ENCODE measurements at regions not wholly inside any gene's neighbourhood (a gene's known extent, or its start where the extent isn't known, plus 50 kb on each side); places are given as distances from the start of the nearest gene placed in this dataset.
"Not testable (repeated sequence)": the region's sequence is repeated elsewhere in the genome, so short reads cannot be mapped to it uniquely, and the experiment has no call there.

DNA sequence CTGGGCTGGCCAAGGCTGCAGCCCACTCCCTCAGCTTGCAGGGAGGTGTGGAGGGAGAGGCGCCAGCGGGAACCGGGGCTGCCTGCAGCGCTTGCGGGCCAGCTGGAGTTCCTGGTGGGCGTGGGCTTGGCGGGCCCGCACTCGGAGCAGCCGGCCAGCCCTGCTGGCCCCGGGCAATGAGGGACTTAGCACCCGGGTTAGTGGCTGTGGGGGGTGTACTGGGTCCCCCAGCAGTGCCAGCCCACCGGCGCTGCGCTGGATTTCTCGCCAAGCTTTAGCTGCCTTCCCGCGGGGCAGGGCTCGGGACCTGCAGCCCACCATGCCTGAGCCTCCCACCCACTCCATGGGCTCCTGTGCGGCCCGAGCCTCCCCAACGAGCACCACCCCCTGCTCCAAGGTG, 164.2 kb upstream of the NPY2R start:
- not testable (repeated sequence) for TF ChIP-seq EZH2 (IDR thresholded peaks at IDR 0.05; ENCODE audit: borderline replicate concordance, low read length)
- TF ChIP-seq, protein P1, sequence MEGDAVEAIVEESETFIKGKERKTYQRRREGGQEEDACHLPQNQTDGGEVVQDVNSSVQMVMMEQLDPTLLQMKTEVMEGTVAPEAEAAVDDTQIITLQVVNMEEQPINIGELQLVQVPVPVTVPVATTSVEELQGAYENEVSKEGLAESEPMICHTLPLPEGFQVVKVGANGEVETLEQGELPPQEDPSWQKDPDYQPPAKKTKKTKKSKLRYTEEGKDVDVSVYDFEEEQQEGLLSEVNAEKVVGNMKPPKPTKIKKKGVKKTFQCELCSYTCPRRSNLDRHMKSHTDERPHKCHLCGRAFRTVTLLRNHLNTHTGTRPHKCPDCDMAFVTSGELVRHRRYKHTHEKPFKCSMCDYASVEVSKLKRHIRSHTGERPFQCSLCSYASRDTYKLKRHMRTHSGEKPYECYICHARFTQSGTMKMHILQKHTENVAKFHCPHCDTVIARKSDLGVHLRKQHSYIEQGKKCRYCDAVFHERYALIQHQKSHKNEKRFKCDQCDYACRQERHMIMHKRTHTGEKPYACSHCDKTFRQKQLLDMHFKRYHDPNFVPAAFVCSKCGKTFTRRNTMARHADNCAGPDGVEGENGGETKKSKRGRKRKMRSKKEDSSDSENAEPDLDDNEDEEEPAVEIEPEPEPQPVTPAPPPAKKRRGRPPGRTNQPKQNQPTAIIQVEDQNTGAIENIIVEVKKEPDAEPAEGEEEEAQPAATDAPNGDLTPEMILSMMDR (conservative IDR thresholded peaks at IDR 0.05 in 1 of 2, IDR thresholded peaks at IDR 0.05 in 1 of 2; ENCODE audit: extremely low read depth in 1 of 2, insufficient read depth in 1 of 2, low read depth in 1 of 2, low read length in 2 of 2), result not testable (repeated sequence)
